Tibial nerve (tissue), 4 donors: ENCODE measurements at regions not wholly inside any gene's neighbourhood (a gene's known extent, or its start where the extent isn't known, plus 50 kb on each side); places are given as distances from the start of the nearest gene placed in this dataset.

Experiments
- DNase-seq, 2 donors: peaks; one replicate each; pipeline ENCODE4 v3.0.0-alpha.2; 2019; ENCODE audit warnings: low spot score in 2 of 2
- H3K27ac ChIP-seq, 4 donors: fragments of 200-600 bp; sonication (generic) in 3 of 4; one replicate each; pipeline ENCODE4 v1.5.1; 2017 to 2019; ENCODE audit warnings: mild to moderate bottlenecking in 1 of 4
- H3K27me3 ChIP-seq, 2 donors: fragments of 200-600 bp; sonication (generic) in 1 of 2; one replicate each; pipeline versions ENCODE4 v1.5.1 to v1.6.0; 2017 to 2019
- H3K36me3 ChIP-seq, 3 donors: fragments of 200-600 bp; sonication (generic); one replicate each; pipeline ENCODE4 v1.5.1; 2018 to 2019
- H3K4me1 ChIP-seq, 4 donors: fragments of 200-600 bp; sonication (generic) in 3 of 4; one replicate each; pipeline ENCODE4 v1.5.1; 2017 to 2019
- H3K4me3 ChIP-seq, 4 donors: fragments of 200-600 bp; sonication (generic) in 3 of 4; one replicate each; pipeline ENCODE4 v1.5.1; 2017 to 2019; ENCODE audit warnings: mild to moderate bottlenecking in 1 of 4, moderate library complexity in 1 of 4
- H3K9me3 ChIP-seq, 4 donors: fragments of 200-600 bp; sonication (generic) in 3 of 4; one replicate each; pipeline ENCODE4 v1.5.1; 2017 to 2019
- EP300 ChIP-seq, 2 donors: sonication (generic); formaldehyde crosslinking; IDR thresholded peaks; one replicate each; pipeline ENCODE4 v1.6.1; 2017; ENCODE audit warnings: antibody characterized with exemption in 2 of 2, mild to moderate bottlenecking in 1 of 2
- POLR2A ChIP-seq, 2 donors: fragments of 450-650 bp; IDR thresholded peaks; one replicate each; pipeline ENCODE4 v1.6.1; 2017; ENCODE audit warnings: antibody characterized with exemption in 2 of 2, mild to moderate bottlenecking in 2 of 2, moderate library complexity in 2 of 2
- WGBS, 2 donors: methylation state at CpG; one replicate each; pipeline ENCODE4 v1.1.5; 2018; 5-methylcytosine and 5-hydroxymethylcytosine counted together
- TF ChIP-seq, protein P1 (sequence below), 5 experiments: fragments of 200-600 bp in 3 of 5; fragments of 450-650 bp in 2 of 5; sonication (generic) in 3 of 5; IDR thresholded peaks; one replicate each; pipeline ENCODE4 v1.5.1; 2016 to 2019; ENCODE audit warnings: antibody characterized with exemption in 5 of 5, mild to moderate bottlenecking in 3 of 5, moderate library complexity in 2 of 5

DNA sequence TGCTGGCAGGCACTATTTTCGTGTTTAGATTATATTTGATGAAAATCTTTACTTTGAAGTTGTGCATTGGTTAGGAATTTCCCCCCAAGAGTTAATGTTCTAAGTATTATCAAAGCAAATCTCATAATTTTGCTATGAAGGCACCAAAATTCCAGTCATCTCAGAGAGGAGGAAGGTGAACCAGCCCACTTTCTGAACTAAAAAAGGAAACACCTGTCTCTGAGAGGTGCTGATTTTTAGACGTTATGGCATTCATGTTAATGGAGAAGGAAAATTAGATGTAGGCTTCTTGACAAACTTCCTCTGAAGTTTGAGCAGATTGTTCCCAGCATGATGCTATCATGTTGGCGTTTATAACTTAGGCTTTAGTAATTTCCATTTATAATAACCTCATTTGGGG, 432.9 kb upstream of the ACTBL2 start:
- Histone ChIP-seq H3K4me1 (no peaks in the 10 kb centered on the region), H3K4me3 (no peak overlapping the region), H3K27me3 (no peaks in the 10 kb centered on the region), H3K36me3 (no peaks in the 10 kb centered on the region), H3K27ac (no peak overlapping the region), H3K9me3 (no peaks in the 10 kb centered on the region)
- no peak for DNase-seq
- WGBS, 2 donors, result 59 to 60% methylated on average over 3 of the region's 3 CpGs
- TF ChIP-seq EP300 (IDR thresholded peaks at IDR 0.05) (no peak), POLR2A (IDR thresholded peaks at IDR 0.05) (no peak)
- TF ChIP-seq, protein P1, sequence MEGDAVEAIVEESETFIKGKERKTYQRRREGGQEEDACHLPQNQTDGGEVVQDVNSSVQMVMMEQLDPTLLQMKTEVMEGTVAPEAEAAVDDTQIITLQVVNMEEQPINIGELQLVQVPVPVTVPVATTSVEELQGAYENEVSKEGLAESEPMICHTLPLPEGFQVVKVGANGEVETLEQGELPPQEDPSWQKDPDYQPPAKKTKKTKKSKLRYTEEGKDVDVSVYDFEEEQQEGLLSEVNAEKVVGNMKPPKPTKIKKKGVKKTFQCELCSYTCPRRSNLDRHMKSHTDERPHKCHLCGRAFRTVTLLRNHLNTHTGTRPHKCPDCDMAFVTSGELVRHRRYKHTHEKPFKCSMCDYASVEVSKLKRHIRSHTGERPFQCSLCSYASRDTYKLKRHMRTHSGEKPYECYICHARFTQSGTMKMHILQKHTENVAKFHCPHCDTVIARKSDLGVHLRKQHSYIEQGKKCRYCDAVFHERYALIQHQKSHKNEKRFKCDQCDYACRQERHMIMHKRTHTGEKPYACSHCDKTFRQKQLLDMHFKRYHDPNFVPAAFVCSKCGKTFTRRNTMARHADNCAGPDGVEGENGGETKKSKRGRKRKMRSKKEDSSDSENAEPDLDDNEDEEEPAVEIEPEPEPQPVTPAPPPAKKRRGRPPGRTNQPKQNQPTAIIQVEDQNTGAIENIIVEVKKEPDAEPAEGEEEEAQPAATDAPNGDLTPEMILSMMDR (IDR thresholded peaks at IDR 0.05), result no peak

DNA sequence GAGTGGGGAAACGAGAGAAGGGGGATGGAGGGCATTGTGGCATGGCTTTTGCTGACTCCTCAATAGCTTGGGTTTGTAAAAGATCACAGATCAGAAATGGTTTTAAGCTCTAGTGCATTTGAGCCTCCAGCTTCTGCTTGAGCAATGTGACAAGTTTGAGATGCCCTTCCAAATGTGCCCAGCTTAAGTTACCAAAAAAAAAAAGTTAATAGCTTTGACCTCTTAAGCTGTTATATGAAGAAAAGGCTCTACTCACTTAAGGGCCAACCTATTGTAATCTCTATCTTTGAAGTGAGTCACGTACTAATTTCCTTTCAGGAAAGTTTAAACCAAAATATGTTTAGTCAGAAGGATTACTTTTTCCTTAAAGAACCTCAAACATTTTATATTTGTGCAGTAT, 428.8 kb upstream of the ACTBL2 start:
- H3K9me3 ChIP-seq, result no peaks in the 10 kb centered on the region
- no peaks in the 10 kb centered on the region for H3K27me3 ChIP-seq
- 60 to 63% methylated on average over 2 of the region's 2 CpGs for WGBS, 2 donors

GRCh38 chr5:57906671-57907070, 424.1 kb upstream of the ACTBL2 start:
- H3K36me3 ChIP-seq, result no peaks in the 10 kb centered on the region
- H3K4me3 ChIP-seq, result no peak overlapping the region
- WGBS, 2 donors, result 83% methylated on average over 6 of the region's 6 CpGs
- no peaks in the 10 kb centered on the region for H3K27me3 ChIP-seq
- TF ChIP-seq, protein P1 (IDR thresholded peaks at IDR 0.05), result no peak
- TF ChIP-seq EP300 (IDR thresholded peaks at IDR 0.05), result no peak
- TF ChIP-seq POLR2A (IDR thresholded peaks at IDR 0.05), result no peak
- no peak for DNase-seq
- peaks cover 0 to 10% (median 0%) of the 10 kb centered on the region in 4 donors for H3K4me1 ChIP-seq
- H3K9me3 ChIP-seq, result no peaks in the 10 kb centered on the region
- no peak overlapping the region for H3K27ac ChIP-seq

More for the DNA sequence above, 428.8 kb upstream of the ACTBL2 start:
- Histone ChIP-seq H3K4me1 (no peaks in the 10 kb centered on the region), H3K27ac (no peak overlapping the region), H3K4me3 (no peak overlapping the region), H3K36me3 (no peaks in the 10 kb centered on the region)
- TF ChIP-seq EP300 (IDR thresholded peaks at IDR 0.05) (no peak), POLR2A (IDR thresholded peaks at IDR 0.05) (no peak)
- TF ChIP-seq, protein P1 (IDR thresholded peaks at IDR 0.05), result no peak
- DNase-seq, result no peak

GRCh38 chr5:57903458-57903857, 420.8 kb upstream of the ACTBL2 start:
- Histone ChIP-seq H3K4me1 (peaks cover 0 to 14% (median 0%) of the 10 kb centered on the region in 4 donors), H3K27me3 (no peaks in the 10 kb centered on the region), H3K36me3 (no peaks in the 10 kb centered on the region), H3K27ac (no peak overlapping the region), H3K9me3 (no peaks in the 10 kb centered on the region), H3K4me3 (no peak overlapping the region)
- no peak for DNase-seq
- TF ChIP-seq EP300 (IDR thresholded peaks at IDR 0.05), result no peak
- no peak for TF ChIP-seq POLR2A (IDR thresholded peaks at IDR 0.05)
- TF ChIP-seq, protein P1 (IDR thresholded peaks at IDR 0.05), result no peak

GRCh38 chr5:57902095-57902494, 419.5 kb upstream of the ACTBL2 start:
- no peak overlapping the region for H3K27ac ChIP-seq
- H3K9me3 ChIP-seq, result no peaks in the 10 kb centered on the region
- no peaks in the 10 kb centered on the region for H3K27me3 ChIP-seq
- TF ChIP-seq EP300 (IDR thresholded peaks at IDR 0.05), result no peak
- TF ChIP-seq POLR2A (IDR thresholded peaks at IDR 0.05), result no peak
- TF ChIP-seq, protein P1 (IDR thresholded peaks at IDR 0.05), result no peak
- H3K4me1 ChIP-seq, result peaks cover 0 to 14% (median 0%) of the 10 kb centered on the region in 4 donors
- no peaks in the 10 kb centered on the region for H3K36me3 ChIP-seq
- no peak overlapping the region for H3K4me3 ChIP-seq
- WGBS, 2 donors, result 66 to 73% methylated on average over 2 of the region's 2 CpGs
- DNase-seq, result no peak
